H1 (cell line): ENCODE measurements at regions not wholly inside any gene's neighbourhood (a gene's known extent, or its start where the extent isn't known, plus 50 kb on each side); places are given as distances from the start of the nearest gene placed in this dataset.

Experiments used
- CTCF ChIA-PET: fragments of 300-600 bp; sonication (Branson Sonifier 250); formaldehyde crosslinking; loops from one replicate; lab custom pipeline; 2021; ENCODE audit not compliant: partially characterized antibody; lab: Charles Lee
- POLR2A ChIA-PET: fragments of 300-600 bp; sonication (Branson Sonifier 250); formaldehyde crosslinking; loops from one replicate; lab custom pipeline; 2021; ENCODE audit warnings: inconsistent platforms; ENCODE audit not compliant: partially characterized antibody; lab: Charles Lee
- DNase-seq, 2 experiments: peaks; one replicate each; pipeline versions ENCODE4 v3.0.0 to v3.0.0-alpha.2; 2010 to 2022; ENCODE audit warnings: low spot score in 2 of 2, low read depth in 1 of 2, mixed read lengths in 1 of 2
- FAIRE-seq: peaks from 2 replicates; lab custom pipeline; 2011; peaks lifted over from hg19 to GRCh38; lab: Jason Lieb, UNC
- H2AFZ ChIP-seq: 2 replicates; pipeline ENCODE4 v1.8.1; 2012; ENCODE audit warnings: low read length, inconsistent platforms
- H2AK5ac ChIP-seq: 2 replicates; pipeline ENCODE4 v1.6.1; 2013; ENCODE audit warnings: low read depth, low read length
- H2BK120ac ChIP-seq: replicated peaks from 2 replicates; pipeline ENCODE3; 2013; ENCODE audit warnings: low read depth, low read length, inconsistent platforms
- H2BK12ac ChIP-seq: 2 replicates; pipeline ENCODE4 v1.6.1; 2013; ENCODE audit warnings: low read depth, low read length
- H2BK15ac ChIP-seq: 2 replicates; pipeline ENCODE4 v1.6.1; 2013; ENCODE audit warnings: low read length
- H2BK20ac ChIP-seq: 2 replicates; pipeline ENCODE4 v1.6.1; 2013; ENCODE audit warnings: low read length
- H2BK5ac ChIP-seq: 2 replicates; pipeline ENCODE4 v1.6.1; 2013; ENCODE audit warnings: low read depth, low read length
- H3K14ac ChIP-seq: 2 replicates; pipeline ENCODE4 v1.6.1; 2013; ENCODE audit warnings: inconsistent platforms; ENCODE audit not compliant: insufficient read length
- H3K18ac ChIP-seq: 2 replicates; pipeline ENCODE4 v1.6.1; 2013; ENCODE audit warnings: low read length; ENCODE audit errors: extremely low read depth
- H3K23ac ChIP-seq: 2 replicates; pipeline ENCODE4 v1.6.1; 2013; ENCODE audit warnings: inconsistent platforms; ENCODE audit not compliant: insufficient read length
- H3K23me2 ChIP-seq: 2 replicates; pipeline ENCODE4 v1.6.1; 2013; ENCODE audit warnings: low read depth, low read length
- H3K27ac ChIP-seq: 2 replicates; pipeline ENCODE4 v1.6.1; 2011; ENCODE audit warnings: low read depth, low read length, inconsistent platforms
- H3K27me3 ChIP-seq, 4 experiments: replicated peaks in 1 of 4; 1 replicate in 1 of 4; 2 replicates in 3 of 4; pipeline versions ENCODE4 v1.6.1 to v1.8.1; 2011 to 2013; ENCODE audit warnings: low read length in 3 of 4, mild to moderate bottlenecking in 3 of 4, inconsistent platforms in 2 of 4, mixed read lengths in 2 of 4, moderate library complexity in 1 of 4; ENCODE audit not compliant: control insufficient read depth in 3 of 4, insufficient read depth in 3 of 4; ENCODE audit errors: extremely low read depth in 1 of 4
- H3K36me3 ChIP-seq, 4 experiments: 2 replicates each; pipeline versions ENCODE4 v1.6.1 to v1.8.1; 2011 to 2013; ENCODE audit warnings: mild to moderate bottlenecking in 4 of 4, low read length in 3 of 4, moderate library complexity in 2 of 4, control low read depth in 1 of 4, inconsistent platforms in 1 of 4; ENCODE audit not compliant: insufficient read depth in 4 of 4, control insufficient read depth in 2 of 4
- H3K4ac ChIP-seq: replicated peaks from 2 replicates; pipeline ENCODE3; 2013; ENCODE audit warnings: low read length, low read depth, mixed read lengths, inconsistent platforms; ENCODE audit not compliant: insufficient read length
- H3K4me1 ChIP-seq, 4 experiments: replicated peaks in 1 of 4; 1 replicate in 1 of 4; 2 replicates in 3 of 4; pipeline versions ENCODE4 v1.6.1 to v1.8.1; 2011 to 2013; ENCODE audit warnings: low read length in 3 of 4, inconsistent platforms in 2 of 4, mixed read lengths in 1 of 4; ENCODE audit not compliant: insufficient read depth in 4 of 4, control insufficient read depth in 3 of 4
- H3K4me2 ChIP-seq, 2 experiments: 2 replicates each; pipeline versions ENCODE4 v1.6.1 to v1.8.1; 2011 to 2013; ENCODE audit warnings: low read depth in 2 of 2, low read length in 2 of 2, control low read depth in 1 of 2, inconsistent platforms in 1 of 2, mild to moderate bottlenecking in 1 of 2; ENCODE audit not compliant: insufficient read depth in 1 of 2
- H3K4me3 ChIP-seq, 4 experiments: fragments of 200-600, 300-600 bp in 1 of 4; sonication (generic), shearing (Covaris generic), sonication (Bioruptor Twin) in 1 of 4; 2 replicates each; pipeline versions ENCODE4 v1.5.1 to v1.8.1; 2011 to 2016; ENCODE audit warnings: low read length in 4 of 4, low read depth in 3 of 4, control low read depth in 2 of 4, inconsistent platforms in 2 of 4, mild to moderate bottlenecking in 2 of 4, mixed read lengths in 1 of 4, moderate library complexity in 1 of 4; ENCODE audit not compliant: insufficient read depth in 2 of 4; ENCODE audit errors: extremely low read depth in 1 of 4
- H3K56ac ChIP-seq: replicated peaks from 2 replicates; pipeline ENCODE3; 2013; ENCODE audit warnings: low read depth, mild to moderate bottlenecking, mixed read lengths, low read length, inconsistent platforms; ENCODE audit not compliant: insufficient read length
- H3K79me1 ChIP-seq: 2 replicates; pipeline ENCODE4 v1.6.1; 2013; ENCODE audit warnings: low read depth, low read length, control low read depth
- H3K79me2 ChIP-seq, 2 experiments: 2 replicates each; pipeline versions ENCODE4 v1.6.1 to v1.8.1; 2012 to 2013; ENCODE audit warnings: low read length in 2 of 2, mild to moderate bottlenecking in 2 of 2, inconsistent platforms in 1 of 2; ENCODE audit not compliant: insufficient read depth in 2 of 2, control insufficient read depth in 1 of 2
- H3K9ac ChIP-seq, 4 experiments: replicated peaks in 1 of 4; 1 replicate in 1 of 4; 2 replicates in 3 of 4; pipeline versions ENCODE4 v1.6.1 to v1.8.1; 2011 to 2013; ENCODE audit warnings: low read depth in 3 of 4, low read length in 3 of 4, control low read depth in 2 of 4, mild to moderate bottlenecking in 2 of 4, moderate library complexity in 2 of 4, inconsistent platforms in 1 of 4; ENCODE audit errors: extremely low read depth in 1 of 4
- H3K9me3 ChIP-seq, 2 experiments: 2 replicates each; pipeline versions ENCODE4 v1.6.1 to v1.8.1; 2012 to 2013; ENCODE audit warnings: mild to moderate bottlenecking in 2 of 2, moderate library complexity in 2 of 2, control low read depth in 1 of 2, inconsistent platforms in 1 of 2, low read depth in 1 of 2, low read length in 1 of 2, mixed read lengths in 1 of 2; ENCODE audit not compliant: insufficient read depth in 2 of 2
- H4K20me1 ChIP-seq, 2 experiments: replicated peaks in 1 of 2; 2 replicates each; pipeline versions ENCODE3 to v1.8.1; 2011 to 2013; ENCODE audit warnings: inconsistent platforms in 2 of 2, low read length in 2 of 2, mild to moderate bottlenecking in 1 of 2; ENCODE audit not compliant: insufficient read depth in 2 of 2, control insufficient read depth in 1 of 2
- H4K5ac ChIP-seq: 2 replicates; pipeline ENCODE4 v1.6.1; 2013; ENCODE audit warnings: low read length, low read depth, mixed read lengths, inconsistent platforms; ENCODE audit not compliant: insufficient read length
- H4K8ac ChIP-seq: 2 replicates; pipeline ENCODE4 v1.8.0; 2013; ENCODE audit warnings: mild to moderate bottlenecking, moderate library complexity, low read length, inconsistent platforms; ENCODE audit not compliant: insufficient read depth; ENCODE audit errors: extremely low read depth
- H4K91ac ChIP-seq: replicated peaks from 2 replicates; pipeline ENCODE3; 2013; ENCODE audit warnings: low read length, mixed read lengths, inconsistent platforms; ENCODE audit not compliant: insufficient read length
- BACH1 ChIP-seq: IDR thresholded peaks from 2 replicates; pipeline ENCODE4 v1.6.1; 2012; ENCODE audit warnings: low read length, improper control_type of control experiment
- BCL11A ChIP-seq, 2 experiments: IDR thresholded peaks; one replicate each; pipeline ENCODE4 v1.6.1; 2011; ENCODE audit warnings: low read depth in 2 of 2, low read length in 2 of 2, mild to moderate bottlenecking in 2 of 2
- CEBPB ChIP-seq: IDR thresholded peaks from 2 replicates; pipeline ENCODE4 v1.6.1; 2012; ENCODE audit warnings: low read depth, low read length
- CHD1 ChIP-seq: IDR thresholded peaks from 2 replicates; pipeline ENCODE4 v1.6.1; 2012; ENCODE audit warnings: low read depth, low read length, improper control_type of control experiment
- GTF2F1 ChIP-seq: IDR thresholded peaks from 2 replicates; pipeline ENCODE4 v1.6.1; 2012; ENCODE audit warnings: low read depth, low read length, improper control_type of control experiment, borderline replicate concordance
- JUN ChIP-seq: IDR thresholded peaks from 2 replicates; pipeline ENCODE4 v1.6.1; 2011; ENCODE audit warnings: low read depth, mild to moderate bottlenecking, improper control_type of control experiment, low read length
- KDM4A ChIP-seq: IDR thresholded peaks from one replicate; pipeline ENCODE4 v1.7.1; 2012; ENCODE audit warnings: low read depth, mild to moderate bottlenecking, moderate library complexity, low read length, inconsistent platforms; ENCODE audit not compliant: severe bottlenecking
- MAFK ChIP-seq: IDR thresholded peaks from 2 replicates; pipeline ENCODE4 v1.6.1; 2012; ENCODE audit warnings: low read depth, mild to moderate bottlenecking, improper control_type of control experiment, low read length
- RBBP5 ChIP-seq: IDR thresholded peaks from 2 replicates; pipeline ENCODE4 v1.7.1; 2012; ENCODE audit warnings: low read depth, mild to moderate bottlenecking, inconsistent platforms, low read length, moderate library complexity, borderline replicate concordance
- RFX5 ChIP-seq: IDR thresholded peaks from 2 replicates; pipeline ENCODE4 v1.6.1; 2011; ENCODE audit warnings: low read depth, low read length, improper control_type of control experiment, borderline replicate concordance
- RNF2 ChIP-seq: fragments of 200-900, 300-1000 bp; sonication (generic); IDR thresholded peaks from 2 replicates; pipeline ENCODE4 v1.7.1; 2016; ENCODE audit warnings: borderline replicate concordance, low read depth, mild to moderate bottlenecking, antibody characterized with exemption, low read length; ENCODE audit not compliant: poor library complexity, severe bottlenecking; ENCODE audit errors: missing control alignments
- SIX5 ChIP-seq: IDR thresholded peaks from 2 replicates; pipeline ENCODE4 v1.6.1; 2011; ENCODE audit warnings: mild to moderate bottlenecking, low read depth, low read length
- TAF1 ChIP-seq: IDR thresholded peaks from 2 replicates; pipeline ENCODE4 v1.6.1; 2011; ENCODE audit warnings: mild to moderate bottlenecking, low read depth, low read length
- TCF12 ChIP-seq: IDR thresholded peaks from 2 replicates; pipeline ENCODE4 v1.6.1; 2011; ENCODE audit warnings: low read depth, mild to moderate bottlenecking, low read length
- ZNF274 ChIP-seq: IDR thresholded peaks from 2 replicates; pipeline ENCODE4 v1.7.0; 2012; ENCODE audit warnings: low read length, borderline replicate concordance; ENCODE audit errors: extremely low read depth
- WGBS, 2 experiments: shearing (Covaris generic) in 1 of 2; methylation state at CpG; one replicate each; pipeline versions ENCODE4 v1.1.6 to v1.1.7; 2013 to 2015; ENCODE audit warnings: low lambda C conversion rate in 2 of 2, mixed read lengths in 2 of 2, inconsistent platforms in 1 of 2, low coverage in 1 of 2, missing lambda C conversion rate in 1 of 2; ENCODE audit not compliant: insufficient replicate concordance in 2 of 2, insufficient coverage in 1 of 2, insufficient read length in 1 of 2; ENCODE audit errors: extremely low coverage in 1 of 2, missing lambda C conversion rate in 1 of 2; 5-methylcytosine and 5-hydroxymethylcytosine counted together

- ChIA-PET POLR2A (no interaction called here), CTCF (interaction anchor here (0.5 to 1.2 kb wide), 3 partner anchors 129 to 1006 kb away, joined by 3 to 4 read pairs (median 3); no protein-coding TSS in a partner anchor)
- DNase-seq, result no peak
- Histone ChIP-seq H3K9ac (no peak overlapping the region), H3K4me3 (no peak overlapping the region), H4K91ac (no peak overlapping the region), H2BK15ac (no peak overlapping the region), H3K14ac (no peak overlapping the region), H3K4ac (no peak overlapping the region), H3K27ac (no peak overlapping the region), H2AK5ac (no peak overlapping the region), H4K5ac (no peak overlapping the region), H2BK20ac (no peak overlapping the region), H3K27me3 (no peaks in the 10 kb centered on the region), H3K56ac (no peak overlapping the region), H3K23ac (no peak overlapping the region), H3K9me3 (no peaks in the 10 kb centered on the region), H2BK5ac (no peak overlapping the region), H2AFZ (no peak overlapping the region), H3K36me3 (no peaks in the 10 kb centered on the region), H3K4me1 (peaks cover 1 to 8% (median 7%) of the 10 kb centered on the region in 4 experiments; a peak in 5 of 7 replicates), H4K8ac (no peak overlapping the region), H3K79me1 (no peaks in the 10 kb centered on the region), H3K23me2 (no peaks in the 10 kb centered on the region), H2BK120ac (no peak overlapping the region), H3K4me2 (no peak overlapping the region), H3K18ac (no peak overlapping the region), H2BK12ac (no peak overlapping the region), H4K20me1 (no peaks in the 10 kb centered on the region), H3K79me2 (no peaks in the 10 kb centered on the region)
- FAIRE-seq, result no peak
- WGBS, 2 experiments, result 84% methylated on average over 7 of the region's 7 CpGs; no CpG with 5 or more reads in 1 of the 2 experiments
- TF ChIP-seq RFX5 (no peak), TCF12 (no peak), KDM4A (no peak), BACH1 (no peak), ZNF274 (no peak), JUN (no peak), RBBP5 (no peak), CEBPB (no peak), GTF2F1 (no peak), RNF2 (no peak), SIX5 (no peak), MAFK (no peak), BCL11A (IDR thresholded peaks at IDR 0.05; ENCODE audit: low read depth in 2 of 2, low read length in 2 of 2) (no peak), TAF1 (no peak), CHD1 (no peak)
Observed at GRCh38 chr14:98140862-98141530, 1131.0 kb downstream of the BCL11B start.
